GM12878 (cell line): ENCODE measurements at regions not wholly inside any gene's neighbourhood (a gene's known extent, or its start where the extent isn't known, plus 50 kb on each side); places are given as distances from the start of the nearest gene placed in this dataset.

Experiments used
- ATAC-seq: fragments of 200-7000 bp; cut with Tn5 transposase; 3 replicates; pipeline ENCODE4 v1.9.1; 2020; ENCODE audit warnings: mild to moderate bottlenecking, moderate library complexity
- BruUV-seq: library from RNA; stranded (reverse); fragments of 400-500 nt; replicated peaks from 2 replicates; lab custom pipeline; 2021; lab: Mats Ljungman, UMichigan
- CTCF ChIA-PET: fragments of 300-600 bp; sonication (Branson Sonifier 250); formaldehyde crosslinking; extraction: SDS; loops from one replicate; lab custom pipeline; 2021; ENCODE audit warnings: inconsistent platforms; lab: Yijun Ruan, JAX
- POLR2A ChIA-PET: fragments of 350-600 bp; formaldehyde crosslinking; extraction: SDS; loops from one replicate; lab custom pipeline; 2021; ENCODE audit warnings: inconsistent platforms; lab: Charles Lee
- RAD21 ChIA-PET: fragments of 300-600 bp; sonication (Branson Sonifier 250); formaldehyde crosslinking; loops from one replicate; lab custom pipeline; 2023; ENCODE audit warnings: antibody characterized with exemption; ENCODE audit not compliant: unreplicated experiment; lab: Charles Lee
- SMC1A ChIA-PET: fragments of 300-600 bp; sonication (Branson Sonifier 250); formaldehyde crosslinking; loops from one replicate; lab custom pipeline; 2023; ENCODE audit not compliant: unreplicated experiment, uncharacterized antibody; lab: Charles Lee
- DNase-seq: peaks from one replicate; pipeline ENCODE4 v3.0.0-alpha.2; 2011; ENCODE audit warnings: low read depth, low spot score
- FAIRE-seq: peaks from 3 replicates; lab custom pipeline; 2011; peaks lifted over from hg19 to GRCh38; lab: Jason Lieb, UNC
- H2AFZ ChIP-seq: 2 replicates; pipeline ENCODE4 v1.6.0; 2011; ENCODE audit warnings: low read depth, low read length, control low read depth; ENCODE audit not compliant: control insufficient read depth
- H3K27ac ChIP-seq: 2 replicates; pipeline ENCODE4 v1.5.1; 2011; ENCODE audit warnings: control low read depth; ENCODE audit not compliant: control insufficient read depth, insufficient read depth
- H3K27me3 ChIP-seq, 2 experiments: replicated peaks in 1 of 2; 2 replicates each; pipeline versions ENCODE4 v1.6.0 to v1.6.1; 2011; ENCODE audit warnings: low read length in 1 of 2; ENCODE audit not compliant: control insufficient read depth in 2 of 2, insufficient read depth in 2 of 2
- H3K36me3 ChIP-seq, 2 experiments: 2 replicates each; pipeline ENCODE4 v1.5.1; 2011; ENCODE audit warnings: low read length in 1 of 2; ENCODE audit not compliant: control insufficient read depth in 2 of 2, insufficient read depth in 2 of 2
- H3K4me1 ChIP-seq: 2 replicates; pipeline ENCODE4 v1.6.1; 2011; ENCODE audit warnings: mild to moderate bottlenecking, low read length, moderate library complexity, mixed read lengths; ENCODE audit not compliant: control insufficient read depth, insufficient read depth
- H3K4me2 ChIP-seq: 2 replicates; pipeline ENCODE4 v1.6.0; 2011; ENCODE audit warnings: control low read depth; ENCODE audit not compliant: control insufficient read depth, insufficient read depth
- H3K4me3 ChIP-seq: fragments of 200-600 bp; sonication (generic); 2 replicates; pipeline ENCODE4 v1.5.1; 2016
- H3K79me2 ChIP-seq: 2 replicates; pipeline ENCODE4 v1.6.0; 2011; ENCODE audit warnings: low read length; ENCODE audit not compliant: control insufficient read depth, insufficient read depth
- H3K9ac ChIP-seq: 2 replicates; pipeline ENCODE4 v1.8.0; 2011; ENCODE audit warnings: low read length, control low read depth, mixed read lengths; ENCODE audit not compliant: control insufficient read depth, insufficient read depth
- H3K9me3 ChIP-seq: replicated peaks from 3 replicates; pipeline ENCODE4 v1.5.1; 2011; ENCODE audit warnings: mild to moderate bottlenecking, low read length; ENCODE audit not compliant: control insufficient read depth, insufficient read depth
- H4K20me1 ChIP-seq: 2 replicates; pipeline ENCODE4 v1.6.0; 2011; ENCODE audit not compliant: control insufficient read depth, insufficient read depth
- BCLAF1 ChIP-seq: fragments of 450-650 bp; IDR thresholded peaks from 2 replicates; pipeline ENCODE4 v1.6.1; 2017; ENCODE audit warnings: antibody characterized with exemption, mild to moderate bottlenecking, moderate library complexity
- CBX3 ChIP-seq: fragments of 200-600 bp; sonication (generic); IDR thresholded peaks from 2 replicates; pipeline ENCODE4 v1.6.1; 2016; ENCODE audit warnings: low read depth, borderline replicate concordance
- FOS ChIP-seq: IDR thresholded peaks from 3 replicates; pipeline ENCODE4 v1.6.1; 2011; ENCODE audit warnings: borderline replicate concordance; ENCODE audit not compliant: insufficient read length; ENCODE audit errors: extremely low read depth
- FOXK2 ChIP-seq: fragments of 450-650 bp; IDR thresholded peaks from 2 replicates; pipeline ENCODE4 v1.6.1; 2017; ENCODE audit warnings: mild to moderate bottlenecking, moderate library complexity
- GABPA ChIP-seq: IDR thresholded peaks from 2 replicates; pipeline ENCODE4 v1.6.1; 2014; ENCODE audit warnings: antibody characterized with exemption, low read depth, mild to moderate bottlenecking, inconsistent platforms
- MEF2A ChIP-seq: IDR thresholded peaks from 2 replicates; pipeline ENCODE4 v1.6.1; 2011; ENCODE audit warnings: low read depth, mild to moderate bottlenecking, low read length, moderate library complexity; ENCODE audit not compliant: insufficient read depth
- MXI1 ChIP-seq: fragments of 150-350 bp; IDR thresholded peaks from 2 replicates; pipeline ENCODE4 v1.6.1; 2011; ENCODE audit warnings: low read depth, mild to moderate bottlenecking, inconsistent platforms, low read length, improper control_type of control experiment
- POLR2A ChIP-seq: IDR thresholded peaks from 2 replicates; pipeline ENCODE4 v1.6.1; 2011; ENCODE audit warnings: low read depth, mild to moderate bottlenecking, low read length
- YY1 ChIP-seq: IDR thresholded peaks from 2 replicates; pipeline ENCODE4 v1.6.1; 2011; ENCODE audit warnings: low read depth, mild to moderate bottlenecking, low read length
- WGBS: methylation state at CpG from one replicate; pipeline ENCODE4 v1.1.6; 2016; ENCODE audit warnings: low lambda C conversion rate; ENCODE audit not compliant: insufficient replicate concordance, insufficient coverage; ENCODE audit errors: missing lambda C conversion rate; 5-methylcytosine and 5-hydroxymethylcytosine counted together
- in situ Hi-C: fragments of 300-500 bp; cut with MboI; formaldehyde crosslinking; loops from 9 replicates; pipeline ENCODE4 v1.14.3; 2018; ENCODE audit warnings: mixed read lengths
- intact Hi-C: fragments of 100-400 bp; cut with micrococcal nuclease; formaldehyde crosslinking; loops from one replicate; pipeline ENCODE4 v1.14.2; 2022; ENCODE audit not compliant: unreplicated experiment
- TF ChIP-seq, protein P1 (sequence below): fragments of 450-650 bp; IDR thresholded peaks from 2 replicates; pipeline ENCODE4 v1.6.1; 2016; ENCODE audit warnings: mild to moderate bottlenecking
- TF ChIP-seq, protein P2 (sequence below): fragments of 450-650 bp; IDR thresholded peaks from 2 replicates; pipeline ENCODE4 v1.6.1; 2014; ENCODE audit warnings: mild to moderate bottlenecking

- no peak for DNase-seq
- SMC1A ChIA-PET = interaction anchor here (0.5 kb wide), 1 partner anchor 17 kb away, joined by 3 read pairs; no protein-coding TSS in a partner anchor
- in situ Hi-C loops = no loop called here
- H3K27me3 ChIP-seq = no peaks in the 10 kb centered on the region
- no peaks in the 10 kb centered on the region for H3K9me3 ChIP-seq
- H4K20me1 ChIP-seq = no peaks in the 10 kb centered on the region
- no TSS peak for BruUV-seq
- no peak for TF ChIP-seq BCLAF1
- no peak for TF ChIP-seq CBX3
- TF ChIP-seq, protein P1, sequence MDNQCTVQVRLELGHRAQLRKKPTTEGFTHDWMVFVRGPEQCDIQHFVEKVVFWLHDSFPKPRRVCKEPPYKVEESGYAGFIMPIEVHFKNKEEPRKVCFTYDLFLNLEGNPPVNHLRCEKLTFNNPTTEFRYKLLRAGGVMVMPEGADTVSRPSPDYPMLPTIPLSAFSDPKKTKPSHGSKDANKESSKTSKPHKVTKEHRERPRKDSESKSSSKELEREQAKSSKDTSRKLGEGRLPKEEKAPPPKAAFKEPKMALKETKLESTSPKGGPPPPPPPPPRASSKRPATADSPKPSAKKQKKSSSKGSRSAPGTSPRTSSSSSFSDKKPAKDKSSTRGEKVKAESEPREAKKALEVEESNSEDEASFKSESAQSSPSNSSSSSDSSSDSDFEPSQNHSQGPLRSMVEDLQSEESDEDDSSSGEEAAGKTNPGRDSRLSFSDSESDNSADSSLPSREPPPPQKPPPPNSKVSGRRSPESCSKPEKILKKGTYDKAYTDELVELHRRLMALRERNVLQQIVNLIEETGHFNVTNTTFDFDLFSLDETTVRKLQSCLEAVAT = no peak
- TF ChIP-seq FOXK2 = no peak
- TF ChIP-seq FOS = no peak
- no peak for TF ChIP-seq POLR2A
- TF ChIP-seq MEF2A = no peak
- TF ChIP-seq YY1 = no peak
- no peak for TF ChIP-seq MXI1
- TF ChIP-seq GABPA = no peak
- TF ChIP-seq, protein P2, sequence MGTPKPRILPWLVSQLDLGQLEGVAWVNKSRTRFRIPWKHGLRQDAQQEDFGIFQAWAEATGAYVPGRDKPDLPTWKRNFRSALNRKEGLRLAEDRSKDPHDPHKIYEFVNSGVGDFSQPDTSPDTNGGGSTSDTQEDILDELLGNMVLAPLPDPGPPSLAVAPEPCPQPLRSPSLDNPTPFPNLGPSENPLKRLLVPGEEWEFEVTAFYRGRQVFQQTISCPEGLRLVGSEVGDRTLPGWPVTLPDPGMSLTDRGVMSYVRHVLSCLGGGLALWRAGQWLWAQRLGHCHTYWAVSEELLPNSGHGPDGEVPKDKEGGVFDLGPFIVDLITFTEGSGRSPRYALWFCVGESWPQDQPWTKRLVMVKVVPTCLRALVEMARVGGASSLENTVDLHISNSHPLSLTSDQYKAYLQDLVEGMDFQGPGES = no peak
- TF ChIP-seq, all 136 proteins: peak for 0
- no peaks in the 10 kb centered on the region for H3K36me3 ChIP-seq
- FAIRE-seq (no peak), ATAC-seq (no peak)
- H3K27ac ChIP-seq = no peak overlapping the region
- H3K9ac ChIP-seq = no peak overlapping the region
- intact Hi-C loops = no loop called here
- no peaks in the 10 kb centered on the region for H3K79me2 ChIP-seq
- no peak overlapping the region for H2AFZ ChIP-seq
- ChIA-PET RAD21 (no interaction called here), CTCF (no interaction called here), POLR2A (no interaction called here)
- H3K4me3 ChIP-seq = no peak overlapping the region
- H3K4me1 ChIP-seq = no peaks in the 10 kb centered on the region
- WGBS = 16% methylated on average over 5 of the region's 5 CpGs
- no peak overlapping the region for H3K4me2 ChIP-seq
Measured at GRCh38 chr4:115729739-115730266, 616.4 kb upstream of the NDST4 start.
